ENCODE measurements at regions not wholly inside any gene's neighbourhood (a gene's known extent, or its start where the extent isn't known, plus 50 kb on each side); places are given as distances from the start of the nearest gene placed in this dataset.

DNA sequence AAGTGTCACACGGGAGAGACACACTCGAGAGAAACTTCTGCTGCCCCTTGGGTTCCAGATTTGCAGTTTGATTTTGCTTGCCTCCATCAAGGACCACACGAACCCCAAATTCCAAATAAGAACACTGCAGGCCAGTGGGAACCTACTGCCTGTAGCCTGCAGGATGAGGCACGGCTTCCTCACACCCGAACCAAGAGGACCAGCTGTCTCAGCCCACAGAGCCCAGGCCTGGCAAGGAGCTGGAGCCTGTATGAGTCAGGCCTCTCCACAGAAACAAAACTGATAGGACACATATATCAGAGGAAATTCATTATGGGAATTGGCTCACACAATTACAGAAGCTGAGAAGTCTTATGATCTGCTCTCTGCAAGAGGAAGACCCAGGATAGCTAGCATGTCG lies 188.1 kb upstream of the NSMCE3 start:
- Histone ChIP-seq H3K56ac (ENCODE audit: insufficient read length, low read depth, low read length) (no peak overlapping the region), H4K5ac (ENCODE audit: insufficient read length, low read depth, low read length) (no peak overlapping the region), H3K79me1 (ENCODE audit: insufficient read depth, low read depth, low read length, poor library complexity, severe bottlenecking) (no peaks in the 10 kb centered on the region), H3K27me3 (ENCODE audit: insufficient read depth, low read length) (no peaks in the 10 kb centered on the region), H4K91ac (ENCODE audit: insufficient read length, low read depth, low read length) (no peak overlapping the region), H3K9me3 (ENCODE audit: control insufficient read depth, low read depth, low read length) (no peaks in the 10 kb centered on the region), H2BK12ac (ENCODE audit: insufficient read length, low read depth, low read length) (no peak overlapping the region), H4K20me1 (ENCODE audit: control insufficient read depth, insufficient read depth, insufficient read length) (no peaks in the 10 kb centered on the region), H3K14ac (ENCODE audit: insufficient read depth, low read length) (no peak overlapping the region; the same call in 1 of the 2 replicates), H2BK120ac (ENCODE audit: low read depth, low read length, poor library complexity, severe bottlenecking) (no peak overlapping the region), H2AFZ (ENCODE audit: low read length) (no peak overlapping the region), H2BK15ac (ENCODE audit: low read depth, low read length) (no peak overlapping the region), H3K27ac (ENCODE audit: insufficient read length, low read depth, low read length) (no peak overlapping the region), H3K79me2 (ENCODE audit: insufficient read depth, low read length) (no peaks in the 10 kb centered on the region), H3K23me2 (ENCODE audit: insufficient read length, low read depth, low read length, poor library complexity, severe bottlenecking) (no peaks in the 10 kb centered on the region), H3K4ac (ENCODE audit: low read depth, low read length) (no peak overlapping the region), H3K9ac (ENCODE audit: extremely low read depth, insufficient read length, low read length) (no peak overlapping the region), H3K18ac (ENCODE audit: insufficient read length, low read depth, low read length) (no peak overlapping the region), H2BK20ac (ENCODE audit: low read depth, low read length, poor library complexity, severe bottlenecking) (no peak overlapping the region), H2BK5ac (ENCODE audit: insufficient read length, low read length) (no peak overlapping the region), H3K4me2 (ENCODE audit: insufficient read depth, insufficient read length, low read length) (no peak overlapping the region), H4K8ac (replicated peaks; ENCODE audit: insufficient read length, low read depth, low read length) (no peak overlapping the region), H2AK5ac (ENCODE audit: insufficient read length, low read length) (no peak overlapping the region), H3K23ac (ENCODE audit: insufficient read length, low read depth, low read length) (no peak overlapping the region), H3T11ph (ENCODE audit: low read length) (no peak overlapping the region), H3K4me1 (ENCODE audit: insufficient read depth, low read length) (peaks cover 3% of the 10 kb centered on the region; the same call in 1 of the 2 replicates)
- Mint-ChIP-seq H3K4me3 (no peak overlapping the region), H3K9me3 (peaks cover 2 to 4% of the 10 kb centered on the region in 2 experiments; a peak in 2 of 5 replicates), H3K4me1 (peaks cover 4 to 7% of the 10 kb centered on the region in 2 experiments), H3K36me3 (ENCODE audit: insufficient read depth in 1 of 3, low read depth in 3 of 3) (peaks cover 0 to 5% (median 2%) of the 10 kb centered on the region in 3 experiments; a peak in 3 of 7 replicates), H3K27ac (no peak overlapping the region), H3K27me3 (ENCODE audit: low read depth) (no peaks in the 10 kb centered on the region)
- TF ChIP-seq, protein P1, sequence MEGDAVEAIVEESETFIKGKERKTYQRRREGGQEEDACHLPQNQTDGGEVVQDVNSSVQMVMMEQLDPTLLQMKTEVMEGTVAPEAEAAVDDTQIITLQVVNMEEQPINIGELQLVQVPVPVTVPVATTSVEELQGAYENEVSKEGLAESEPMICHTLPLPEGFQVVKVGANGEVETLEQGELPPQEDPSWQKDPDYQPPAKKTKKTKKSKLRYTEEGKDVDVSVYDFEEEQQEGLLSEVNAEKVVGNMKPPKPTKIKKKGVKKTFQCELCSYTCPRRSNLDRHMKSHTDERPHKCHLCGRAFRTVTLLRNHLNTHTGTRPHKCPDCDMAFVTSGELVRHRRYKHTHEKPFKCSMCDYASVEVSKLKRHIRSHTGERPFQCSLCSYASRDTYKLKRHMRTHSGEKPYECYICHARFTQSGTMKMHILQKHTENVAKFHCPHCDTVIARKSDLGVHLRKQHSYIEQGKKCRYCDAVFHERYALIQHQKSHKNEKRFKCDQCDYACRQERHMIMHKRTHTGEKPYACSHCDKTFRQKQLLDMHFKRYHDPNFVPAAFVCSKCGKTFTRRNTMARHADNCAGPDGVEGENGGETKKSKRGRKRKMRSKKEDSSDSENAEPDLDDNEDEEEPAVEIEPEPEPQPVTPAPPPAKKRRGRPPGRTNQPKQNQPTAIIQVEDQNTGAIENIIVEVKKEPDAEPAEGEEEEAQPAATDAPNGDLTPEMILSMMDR (conservative IDR thresholded peaks at IDR 0.05) = no peak
- WGBS (ENCODE audit: extremely low coverage, insufficient read length, low lambda C conversion rate) = no CpG with 5 or more reads among the region's 6 CpGs
- DNase-seq = no peak

All from H9 (cell line).